GM12878 (cell line): ENCODE measurements at regions not wholly inside any gene's neighbourhood (a gene's known extent, or its start where the extent isn't known, plus 50 kb on each side); places are given as distances from the start of the nearest gene placed in this dataset.

ENCODE experiments used
- ATAC-seq: fragments of 200-7000 bp; cut with Tn5 transposase; 3 replicates; pipeline ENCODE4 v1.9.1; 2020; ENCODE audit warnings: mild to moderate bottlenecking, moderate library complexity
- BruUV-seq: library from RNA; stranded (reverse); fragments of 400-500 nt; replicated peaks from 2 replicates; lab custom pipeline; 2021; lab: Mats Ljungman, UMichigan
- CTCF ChIA-PET: fragments of 300-600 bp; sonication (Branson Sonifier 250); formaldehyde crosslinking; extraction: SDS; loops from one replicate; lab custom pipeline; 2021; ENCODE audit warnings: inconsistent platforms; lab: Yijun Ruan, JAX
- POLR2A ChIA-PET: fragments of 350-600 bp; formaldehyde crosslinking; extraction: SDS; loops from one replicate; lab custom pipeline; 2021; ENCODE audit warnings: inconsistent platforms; lab: Charles Lee
- RAD21 ChIA-PET: fragments of 300-600 bp; sonication (Branson Sonifier 250); formaldehyde crosslinking; loops from one replicate; lab custom pipeline; 2023; ENCODE audit warnings: antibody characterized with exemption; ENCODE audit not compliant: unreplicated experiment; lab: Charles Lee
- SMC1A ChIA-PET: fragments of 300-600 bp; sonication (Branson Sonifier 250); formaldehyde crosslinking; loops from one replicate; lab custom pipeline; 2023; ENCODE audit not compliant: unreplicated experiment, uncharacterized antibody; lab: Charles Lee
- DNase-seq: peaks from one replicate; pipeline ENCODE4 v3.0.0-alpha.2; 2011; ENCODE audit warnings: low read depth, low spot score
- FAIRE-seq: peaks from 3 replicates; lab custom pipeline; 2011; peaks lifted over from hg19 to GRCh38; lab: Jason Lieb, UNC
- H2AFZ ChIP-seq: 2 replicates; pipeline ENCODE4 v1.6.0; 2011; ENCODE audit warnings: low read depth, low read length, control low read depth; ENCODE audit not compliant: control insufficient read depth
- H3K27ac ChIP-seq: 2 replicates; pipeline ENCODE4 v1.5.1; 2011; ENCODE audit warnings: control low read depth; ENCODE audit not compliant: control insufficient read depth, insufficient read depth
- H3K27me3 ChIP-seq, 2 experiments: replicated peaks in 1 of 2; 2 replicates each; pipeline versions ENCODE4 v1.6.0 to v1.6.1; 2011; ENCODE audit warnings: low read length in 1 of 2; ENCODE audit not compliant: control insufficient read depth in 2 of 2, insufficient read depth in 2 of 2
- H3K36me3 ChIP-seq, 2 experiments: 2 replicates each; pipeline ENCODE4 v1.5.1; 2011; ENCODE audit warnings: low read length in 1 of 2; ENCODE audit not compliant: control insufficient read depth in 2 of 2, insufficient read depth in 2 of 2
- H3K4me1 ChIP-seq: 2 replicates; pipeline ENCODE4 v1.6.1; 2011; ENCODE audit warnings: mild to moderate bottlenecking, low read length, moderate library complexity, mixed read lengths; ENCODE audit not compliant: control insufficient read depth, insufficient read depth
- H3K4me2 ChIP-seq: 2 replicates; pipeline ENCODE4 v1.6.0; 2011; ENCODE audit warnings: control low read depth; ENCODE audit not compliant: control insufficient read depth, insufficient read depth
- H3K4me3 ChIP-seq: fragments of 200-600 bp; sonication (generic); 2 replicates; pipeline ENCODE4 v1.5.1; 2016
- H3K79me2 ChIP-seq: 2 replicates; pipeline ENCODE4 v1.6.0; 2011; ENCODE audit warnings: low read length; ENCODE audit not compliant: control insufficient read depth, insufficient read depth
- H3K9ac ChIP-seq: 2 replicates; pipeline ENCODE4 v1.8.0; 2011; ENCODE audit warnings: low read length, control low read depth, mixed read lengths; ENCODE audit not compliant: control insufficient read depth, insufficient read depth
- H3K9me3 ChIP-seq: replicated peaks from 3 replicates; pipeline ENCODE4 v1.5.1; 2011; ENCODE audit warnings: mild to moderate bottlenecking, low read length; ENCODE audit not compliant: control insufficient read depth, insufficient read depth
- H4K20me1 ChIP-seq: 2 replicates; pipeline ENCODE4 v1.6.0; 2011; ENCODE audit not compliant: control insufficient read depth, insufficient read depth
- BCLAF1 ChIP-seq: fragments of 450-650 bp; IDR thresholded peaks from 2 replicates; pipeline ENCODE4 v1.6.1; 2017; ENCODE audit warnings: antibody characterized with exemption, mild to moderate bottlenecking, moderate library complexity
- BMI1 ChIP-seq: fragments of 450-650 bp; IDR thresholded peaks from 2 replicates; pipeline ENCODE4 v1.6.1; 2016; ENCODE audit warnings: mild to moderate bottlenecking, moderate library complexity, borderline replicate concordance
- BRCA1 ChIP-seq: IDR thresholded peaks from 2 replicates; pipeline ENCODE4 v1.6.1; 2011; ENCODE audit warnings: low read depth, low read length, improper control_type of control experiment
- CBX3 ChIP-seq: fragments of 200-600 bp; sonication (generic); IDR thresholded peaks from 2 replicates; pipeline ENCODE4 v1.6.1; 2016; ENCODE audit warnings: low read depth, borderline replicate concordance
- CREB1 ChIP-seq: IDR thresholded peaks from 2 replicates; pipeline ENCODE4 v1.6.1; 2012; ENCODE audit warnings: low read depth, mild to moderate bottlenecking, inconsistent platforms
- EED ChIP-seq: sonication (generic); IDR thresholded peaks from 2 replicates; pipeline ENCODE4 v1.6.1; 2016; ENCODE audit warnings: antibody characterized with exemption, low read depth
- ESRRA ChIP-seq: IDR thresholded peaks from 2 replicates; pipeline ENCODE4 v1.6.1; 2012; ENCODE audit warnings: mild to moderate bottlenecking, low read length, improper control_type of control experiment
- FOXK2 ChIP-seq: fragments of 450-650 bp; IDR thresholded peaks from 2 replicates; pipeline ENCODE4 v1.6.1; 2017; ENCODE audit warnings: mild to moderate bottlenecking, moderate library complexity
- GABPA ChIP-seq: IDR thresholded peaks from 2 replicates; pipeline ENCODE4 v1.6.1; 2014; ENCODE audit warnings: antibody characterized with exemption, low read depth, mild to moderate bottlenecking, inconsistent platforms
- KLF5 ChIP-seq: fragments of 450-650 bp; IDR thresholded peaks from 2 replicates; pipeline ENCODE4 v1.6.1; 2014; ENCODE audit warnings: mild to moderate bottlenecking; ENCODE audit not compliant: partially characterized antibody
- MEF2A ChIP-seq: IDR thresholded peaks from 2 replicates; pipeline ENCODE4 v1.6.1; 2011; ENCODE audit warnings: low read depth, mild to moderate bottlenecking, low read length, moderate library complexity; ENCODE audit not compliant: insufficient read depth
- MEF2B ChIP-seq: fragments of 450-650 bp; IDR thresholded peaks from 2 replicates; pipeline ENCODE4 v1.6.1; 2018; ENCODE audit warnings: mild to moderate bottlenecking, moderate library complexity; ENCODE audit not compliant: partially characterized antibody, poor library complexity, severe bottlenecking
- MLLT1 ChIP-seq: fragments of 450-650 bp; IDR thresholded peaks from 2 replicates; pipeline ENCODE4 v1.6.1; 2016; ENCODE audit warnings: mild to moderate bottlenecking
- RAD21 ChIP-seq: IDR thresholded peaks from 2 replicates; pipeline ENCODE4 v1.6.1; 2011; ENCODE audit warnings: mild to moderate bottlenecking, low read depth, low read length, moderate library complexity; ENCODE audit not compliant: insufficient read depth
- SMAD5 ChIP-seq: IDR thresholded peaks from 2 replicates; pipeline ENCODE4 v1.6.1; 2016; ENCODE audit warnings: antibody characterized with exemption, low read depth
- ZBED1 ChIP-seq: IDR thresholded peaks from 2 replicates; pipeline ENCODE4 v1.6.1; 2016; ENCODE audit warnings: borderline replicate concordance
- in situ Hi-C: fragments of 300-500 bp; cut with MboI; formaldehyde crosslinking; loops from 9 replicates; pipeline ENCODE4 v1.14.3; 2018; ENCODE audit warnings: mixed read lengths
- intact Hi-C: fragments of 100-400 bp; cut with micrococcal nuclease; formaldehyde crosslinking; loops from one replicate; pipeline ENCODE4 v1.14.2; 2022; ENCODE audit not compliant: unreplicated experiment
- TF ChIP-seq, protein P1 (sequence below), 3 experiments: IDR thresholded peaks in 2 of 3; conservative IDR thresholded peaks in 1 of 3; 2 replicates each; pipeline ENCODE4 v1.5.1; 2011; ENCODE audit warnings: low read depth in 3 of 3, low read length in 3 of 3, mild to moderate bottlenecking in 3 of 3, control low read depth in 2 of 3, moderate library complexity in 2 of 3, inconsistent platforms in 1 of 3, mixed read lengths in 1 of 3; ENCODE audit not compliant: control insufficient read depth in 2 of 3, insufficient read depth in 1 of 3; ENCODE audit errors: extremely low read depth in 1 of 3
- TF ChIP-seq, protein P2 (sequence below): fragments of 150-350 bp; IDR thresholded peaks from 2 replicates; pipeline ENCODE4 v1.6.1; 2014; ENCODE audit warnings: mild to moderate bottlenecking, low read depth, low read length

DNA sequence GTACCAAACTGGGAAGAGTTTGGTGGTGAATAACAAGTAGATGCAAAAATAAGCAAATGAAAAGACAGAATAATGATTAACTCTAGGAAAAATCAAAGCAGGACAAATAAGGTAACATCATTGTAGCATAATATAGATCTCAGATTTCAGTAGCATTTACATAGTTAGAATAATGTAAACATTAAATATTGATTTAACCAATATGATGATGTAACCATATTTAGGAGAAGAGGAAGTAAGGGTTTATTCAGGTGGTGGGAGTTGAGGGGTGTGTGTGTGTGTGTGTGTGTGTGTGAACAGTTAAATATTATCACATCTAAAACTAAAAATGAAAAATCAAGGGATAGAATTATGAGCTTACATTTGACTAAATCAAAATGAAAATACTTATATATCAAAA, 143.4 kb downstream of the NPR3 start:
- no peak for ATAC-seq
- CTCF ChIA-PET: interaction anchor here (0.6 to 1.0 kb wide), 2 partner anchors 17 to 461 kb away, joined by 3 read pairs; no protein-coding TSS in a partner anchor

More for the DNA sequence above, 143.4 kb downstream of the NPR3 start:
- ChIA-PET RAD21 (no interaction called here), POLR2A (no interaction called here)
- Histone ChIP-seq H3K9ac (no peak overlapping the region), H3K27me3 (no peaks in the 10 kb centered on the region; a peak in 1 of 4 replicates), H3K4me2 (no peak overlapping the region), H4K20me1 (no peaks in the 10 kb centered on the region), H3K9me3 (no peaks in the 10 kb centered on the region), H3K36me3 (no peaks in the 10 kb centered on the region), H3K4me3 (no peak overlapping the region)
- no TSS peak for BruUV-seq
- in situ Hi-C loops: no loop called here
- DNase-seq (no peak), FAIRE-seq (no peak)
- no peak for TF ChIP-seq EED
- TF ChIP-seq FOXK2: no peak
- no peak for TF ChIP-seq SMAD5
- no peak for TF ChIP-seq BRCA1
- no peak for TF ChIP-seq MEF2B
- TF ChIP-seq, protein P1, sequence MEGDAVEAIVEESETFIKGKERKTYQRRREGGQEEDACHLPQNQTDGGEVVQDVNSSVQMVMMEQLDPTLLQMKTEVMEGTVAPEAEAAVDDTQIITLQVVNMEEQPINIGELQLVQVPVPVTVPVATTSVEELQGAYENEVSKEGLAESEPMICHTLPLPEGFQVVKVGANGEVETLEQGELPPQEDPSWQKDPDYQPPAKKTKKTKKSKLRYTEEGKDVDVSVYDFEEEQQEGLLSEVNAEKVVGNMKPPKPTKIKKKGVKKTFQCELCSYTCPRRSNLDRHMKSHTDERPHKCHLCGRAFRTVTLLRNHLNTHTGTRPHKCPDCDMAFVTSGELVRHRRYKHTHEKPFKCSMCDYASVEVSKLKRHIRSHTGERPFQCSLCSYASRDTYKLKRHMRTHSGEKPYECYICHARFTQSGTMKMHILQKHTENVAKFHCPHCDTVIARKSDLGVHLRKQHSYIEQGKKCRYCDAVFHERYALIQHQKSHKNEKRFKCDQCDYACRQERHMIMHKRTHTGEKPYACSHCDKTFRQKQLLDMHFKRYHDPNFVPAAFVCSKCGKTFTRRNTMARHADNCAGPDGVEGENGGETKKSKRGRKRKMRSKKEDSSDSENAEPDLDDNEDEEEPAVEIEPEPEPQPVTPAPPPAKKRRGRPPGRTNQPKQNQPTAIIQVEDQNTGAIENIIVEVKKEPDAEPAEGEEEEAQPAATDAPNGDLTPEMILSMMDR (IDR thresholded peaks at IDR 0.05 in 2 of 3, conservative IDR thresholded peaks at IDR 0.05 in 1 of 3; ENCODE audit: control insufficient read depth in 2 of 3, extremely low read depth in 1 of 3, insufficient read depth in 1 of 3, low read depth in 3 of 3, low read length in 3 of 3): no peak
- TF ChIP-seq, protein P2, sequence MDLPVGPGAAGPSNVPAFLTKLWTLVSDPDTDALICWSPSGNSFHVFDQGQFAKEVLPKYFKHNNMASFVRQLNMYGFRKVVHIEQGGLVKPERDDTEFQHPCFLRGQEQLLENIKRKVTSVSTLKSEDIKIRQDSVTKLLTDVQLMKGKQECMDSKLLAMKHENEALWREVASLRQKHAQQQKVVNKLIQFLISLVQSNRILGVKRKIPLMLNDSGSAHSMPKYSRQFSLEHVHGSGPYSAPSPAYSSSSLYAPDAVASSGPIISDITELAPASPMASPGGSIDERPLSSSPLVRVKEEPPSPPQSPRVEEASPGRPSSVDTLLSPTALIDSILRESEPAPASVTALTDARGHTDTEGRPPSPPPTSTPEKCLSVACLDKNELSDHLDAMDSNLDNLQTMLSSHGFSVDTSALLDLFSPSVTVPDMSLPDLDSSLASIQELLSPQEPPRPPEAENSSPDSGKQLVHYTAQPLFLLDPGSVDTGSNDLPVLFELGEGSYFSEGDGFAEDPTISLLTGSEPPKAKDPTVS: no peak
- TF ChIP-seq RAD21: no peak
- TF ChIP-seq ESRRA: no peak
- TF ChIP-seq MLLT1: no peak
- no peak for TF ChIP-seq CBX3
- no peak for TF ChIP-seq BMI1
- no peak for TF ChIP-seq KLF5
- no peak for TF ChIP-seq CREB1
- TF ChIP-seq BCLAF1: no peak
- no peak for TF ChIP-seq ZBED1
- no peak for TF ChIP-seq GABPA
- no peak for TF ChIP-seq MEF2A
- TF ChIP-seq, all 136 proteins: peak for 0
- Histone ChIP-seq H2AFZ (no peak overlapping the region), H3K79me2 (no peaks in the 10 kb centered on the region), H3K4me1 (no peaks in the 10 kb centered on the region), H3K27ac (no peak overlapping the region)
- SMC1A ChIA-PET: interaction anchor here (1.0 kb wide), 1 partner anchor 45 kb away, joined by 3 read pairs; no protein-coding TSS in a partner anchor
- intact Hi-C loops: loop anchor here (5.0 kb wide), 1 partner anchor 147 kb away; no protein-coding TSS in a partner anchor
